Neural cell (in vitro differentiated cells): ENCODE measurements at regions not wholly inside any gene's neighbourhood (a gene's known extent, or its start where the extent isn't known, plus 50 kb on each side); places are given as distances from the start of the nearest gene placed in this dataset.

ENCODE experiments used
- H2AFZ ChIP-seq: fragments of 200-600, 300-800 bp; sonication (generic), shearing (Covaris generic); 2 replicates; pipeline ENCODE4 v1.6.0; 2014; ENCODE audit warnings: low read depth, mild to moderate bottlenecking, antibody characterized with exemption, low read length, moderate library complexity
- H3F3A ChIP-seq: fragments of 200-600 bp; shearing (Covaris generic); 2 replicates; pipeline ENCODE4 v1.6.1; 2016; ENCODE audit warnings: mild to moderate bottlenecking, moderate library complexity, mixed read lengths, antibody characterized with exemption, low read length; ENCODE audit not compliant: insufficient read depth, poor library complexity, severe bottlenecking
- H3K27ac ChIP-seq: fragments of 200-600, 300-800 bp; sonication (generic), shearing (Covaris generic); 2 replicates; pipeline ENCODE4 v1.5.1; 2014; ENCODE audit warnings: mild to moderate bottlenecking, low read length, moderate library complexity
- H3K27me3 ChIP-seq: fragments of 300-800, 200-600 bp; sonication (generic), shearing (Covaris generic); 2 replicates; pipeline ENCODE4 v1.6.0; 2014; ENCODE audit warnings: mild to moderate bottlenecking, low read depth, low read length, moderate library complexity; ENCODE audit not compliant: insufficient read depth
- H3K36me3 ChIP-seq: fragments of 300-800, 200-600 bp; sonication (generic), shearing (Covaris generic); 2 replicates; pipeline ENCODE4 v1.5.1; 2014; ENCODE audit warnings: mild to moderate bottlenecking, antibody characterized with exemption, low read length, moderate library complexity; ENCODE audit not compliant: insufficient read depth
- H3K4me2 ChIP-seq: fragments of 300-800, 200-600 bp; sonication (generic), shearing (Covaris generic); 2 replicates; pipeline ENCODE4 v1.6.0; 2014; ENCODE audit warnings: mild to moderate bottlenecking, low read length
- H3K4me3 ChIP-seq: fragments of 300-800, 200-600 bp; sonication (generic), shearing (Covaris generic); 2 replicates; pipeline ENCODE4 v1.5.1; 2014; ENCODE audit warnings: mild to moderate bottlenecking, low read length, moderate library complexity
- H3K79me2 ChIP-seq: fragments of 200-600 bp; shearing (Covaris generic); replicated peaks from 2 replicates; pipeline ENCODE4 v1.6.0; 2014; ENCODE audit warnings: mild to moderate bottlenecking, low read length, moderate library complexity; ENCODE audit not compliant: insufficient read depth
- H3K9ac ChIP-seq: fragments of 300-800, 200-600 bp; sonication (generic), shearing (Covaris generic); 2 replicates; pipeline ENCODE4 v1.6.1; 2016; ENCODE audit warnings: mild to moderate bottlenecking, low read length, mixed read lengths
- H3K9me2 ChIP-seq: fragments of 200-600 bp; shearing (Covaris generic); 2 replicates; pipeline ENCODE4 v1.6.1; 2016; ENCODE audit warnings: mild to moderate bottlenecking, low read length, mixed read lengths; ENCODE audit not compliant: insufficient read depth
- H3K9me3 ChIP-seq: fragments of 200-600, 300-800 bp; sonication (generic), shearing (Covaris generic); 2 replicates; pipeline ENCODE4 v1.6.1; 2016; ENCODE audit warnings: mild to moderate bottlenecking, mixed run types, low read length, moderate library complexity, mixed read lengths
- H4K20me1 ChIP-seq: fragments of 200-600 bp; shearing (Covaris generic); 2 replicates; pipeline ENCODE4 v1.6.1; 2016; ENCODE audit warnings: mild to moderate bottlenecking, mixed run types; ENCODE audit not compliant: insufficient read depth
- EP300 ChIP-seq: fragments of 450-650 bp; conservative IDR thresholded peaks from 2 replicates; pipeline ENCODE4 v1.6.1; 2014; ENCODE audit warnings: antibody characterized with exemption, mild to moderate bottlenecking, moderate library complexity; ENCODE audit not compliant: poor library complexity, severe bottlenecking
- EZH2 ChIP-seq: fragments of 200-600, 300-800 bp; shearing (Covaris generic), sonication (generic); IDR thresholded peaks from 2 replicates; pipeline ENCODE4 v1.6.1; 2014; ENCODE audit warnings: antibody characterized with exemption, low read length, borderline replicate concordance, mild to moderate bottlenecking; ENCODE audit not compliant: insufficient read depth, poor library complexity, severe bottlenecking
- MXI1 ChIP-seq: fragments of 450-650 bp; conservative IDR thresholded peaks from 2 replicates; pipeline ENCODE4 v1.6.1; 2014; ENCODE audit warnings: antibody characterized with exemption, mild to moderate bottlenecking; ENCODE audit not compliant: poor library complexity, severe bottlenecking
- POLR2AphosphoS5 ChIP-seq: IDR thresholded peaks from 2 replicates; pipeline ENCODE4 v1.6.1; 2012
- RAD21 ChIP-seq: fragments of 450-650 bp; conservative IDR thresholded peaks from 2 replicates; pipeline ENCODE4 v1.6.1; 2014; ENCODE audit warnings: antibody characterized with exemption, mild to moderate bottlenecking, moderate library complexity
- SMC3 ChIP-seq: fragments of 450-650 bp; conservative IDR thresholded peaks from 2 replicates; pipeline ENCODE4 v1.6.1; 2014; ENCODE audit warnings: antibody characterized with exemption, mild to moderate bottlenecking, moderate library complexity; ENCODE audit not compliant: poor library complexity
- TAF1 ChIP-seq: IDR thresholded peaks from 2 replicates; pipeline ENCODE4 v1.6.1; 2012; ENCODE audit warnings: low read depth
- TF ChIP-seq, protein P1 (sequence below): IDR thresholded peaks from 2 replicates; pipeline ENCODE4 v1.6.1; 2012; ENCODE audit warnings: borderline replicate concordance
- TF ChIP-seq, protein P2 (sequence below): fragments of 450-650 bp; IDR thresholded peaks from 2 replicates; pipeline ENCODE4 v1.5.1; 2014; ENCODE audit warnings: antibody characterized with exemption, mild to moderate bottlenecking, moderate library complexity; ENCODE audit not compliant: poor library complexity, severe bottlenecking

DNA sequence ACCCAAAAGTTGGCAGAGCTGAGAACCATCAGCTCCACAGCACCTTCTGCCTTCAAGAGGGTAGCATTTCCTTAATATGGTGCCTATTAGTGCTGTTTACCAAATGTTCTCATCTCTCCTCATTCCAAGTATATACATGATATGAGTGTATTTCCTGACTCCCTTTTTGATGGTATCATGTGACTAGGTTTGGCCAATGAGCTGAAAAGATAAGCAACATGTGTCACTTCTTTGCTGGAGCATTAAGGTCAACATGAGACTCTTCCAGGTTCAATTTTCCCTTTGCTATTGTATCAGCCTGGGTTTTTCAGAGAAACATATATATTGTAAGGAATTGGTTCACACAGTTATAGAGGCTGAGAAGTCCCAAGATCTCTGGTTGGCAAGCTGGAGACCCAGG, 310.9 kb downstream of the HRH4 start:
- no peaks in the 10 kb centered on the region for H3K36me3 ChIP-seq
- TF ChIP-seq, protein P1, sequence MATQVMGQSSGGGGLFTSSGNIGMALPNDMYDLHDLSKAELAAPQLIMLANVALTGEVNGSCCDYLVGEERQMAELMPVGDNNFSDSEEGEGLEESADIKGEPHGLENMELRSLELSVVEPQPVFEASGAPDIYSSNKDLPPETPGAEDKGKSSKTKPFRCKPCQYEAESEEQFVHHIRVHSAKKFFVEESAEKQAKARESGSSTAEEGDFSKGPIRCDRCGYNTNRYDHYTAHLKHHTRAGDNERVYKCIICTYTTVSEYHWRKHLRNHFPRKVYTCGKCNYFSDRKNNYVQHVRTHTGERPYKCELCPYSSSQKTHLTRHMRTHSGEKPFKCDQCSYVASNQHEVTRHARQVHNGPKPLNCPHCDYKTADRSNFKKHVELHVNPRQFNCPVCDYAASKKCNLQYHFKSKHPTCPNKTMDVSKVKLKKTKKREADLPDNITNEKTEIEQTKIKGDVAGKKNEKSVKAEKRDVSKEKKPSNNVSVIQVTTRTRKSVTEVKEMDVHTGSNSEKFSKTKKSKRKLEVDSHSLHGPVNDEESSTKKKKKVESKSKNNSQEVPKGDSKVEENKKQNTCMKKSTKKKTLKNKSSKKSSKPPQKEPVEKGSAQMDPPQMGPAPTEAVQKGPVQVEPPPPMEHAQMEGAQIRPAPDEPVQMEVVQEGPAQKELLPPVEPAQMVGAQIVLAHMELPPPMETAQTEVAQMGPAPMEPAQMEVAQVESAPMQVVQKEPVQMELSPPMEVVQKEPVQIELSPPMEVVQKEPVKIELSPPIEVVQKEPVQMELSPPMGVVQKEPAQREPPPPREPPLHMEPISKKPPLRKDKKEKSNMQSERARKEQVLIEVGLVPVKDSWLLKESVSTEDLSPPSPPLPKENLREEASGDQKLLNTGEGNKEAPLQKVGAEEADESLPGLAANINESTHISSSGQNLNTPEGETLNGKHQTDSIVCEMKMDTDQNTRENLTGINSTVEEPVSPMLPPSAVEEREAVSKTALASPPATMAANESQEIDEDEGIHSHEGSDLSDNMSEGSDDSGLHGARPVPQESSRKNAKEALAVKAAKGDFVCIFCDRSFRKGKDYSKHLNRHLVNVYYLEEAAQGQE, result no peak
- TF ChIP-seq POLR2AphosphoS5 (no peak), MXI1 (no peak), EZH2 (no peak), EP300 (no peak), RAD21 (no peak), SMC3 (no peak), TAF1 (no peak)
- TF ChIP-seq, protein P2, sequence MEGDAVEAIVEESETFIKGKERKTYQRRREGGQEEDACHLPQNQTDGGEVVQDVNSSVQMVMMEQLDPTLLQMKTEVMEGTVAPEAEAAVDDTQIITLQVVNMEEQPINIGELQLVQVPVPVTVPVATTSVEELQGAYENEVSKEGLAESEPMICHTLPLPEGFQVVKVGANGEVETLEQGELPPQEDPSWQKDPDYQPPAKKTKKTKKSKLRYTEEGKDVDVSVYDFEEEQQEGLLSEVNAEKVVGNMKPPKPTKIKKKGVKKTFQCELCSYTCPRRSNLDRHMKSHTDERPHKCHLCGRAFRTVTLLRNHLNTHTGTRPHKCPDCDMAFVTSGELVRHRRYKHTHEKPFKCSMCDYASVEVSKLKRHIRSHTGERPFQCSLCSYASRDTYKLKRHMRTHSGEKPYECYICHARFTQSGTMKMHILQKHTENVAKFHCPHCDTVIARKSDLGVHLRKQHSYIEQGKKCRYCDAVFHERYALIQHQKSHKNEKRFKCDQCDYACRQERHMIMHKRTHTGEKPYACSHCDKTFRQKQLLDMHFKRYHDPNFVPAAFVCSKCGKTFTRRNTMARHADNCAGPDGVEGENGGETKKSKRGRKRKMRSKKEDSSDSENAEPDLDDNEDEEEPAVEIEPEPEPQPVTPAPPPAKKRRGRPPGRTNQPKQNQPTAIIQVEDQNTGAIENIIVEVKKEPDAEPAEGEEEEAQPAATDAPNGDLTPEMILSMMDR, result no peak
- no peak overlapping the region for H3K4me2 ChIP-seq
- H3K27ac ChIP-seq, result no peak overlapping the region
- no peak overlapping the region for H3K4me3 ChIP-seq
- no peaks in the 10 kb centered on the region for H4K20me1 ChIP-seq
- H3K9me3 ChIP-seq, result no peaks in the 10 kb centered on the region
- no peaks in the 10 kb centered on the region for H3F3A ChIP-seq
- H3K9me2 ChIP-seq, result no peaks in the 10 kb centered on the region
- H3K27me3 ChIP-seq, result no peaks in the 10 kb centered on the region
- no peak overlapping the region for H3K9ac ChIP-seq
- H3K79me2 ChIP-seq, result no peaks in the 10 kb centered on the region
- H2AFZ ChIP-seq, result no peak overlapping the region

DNA sequence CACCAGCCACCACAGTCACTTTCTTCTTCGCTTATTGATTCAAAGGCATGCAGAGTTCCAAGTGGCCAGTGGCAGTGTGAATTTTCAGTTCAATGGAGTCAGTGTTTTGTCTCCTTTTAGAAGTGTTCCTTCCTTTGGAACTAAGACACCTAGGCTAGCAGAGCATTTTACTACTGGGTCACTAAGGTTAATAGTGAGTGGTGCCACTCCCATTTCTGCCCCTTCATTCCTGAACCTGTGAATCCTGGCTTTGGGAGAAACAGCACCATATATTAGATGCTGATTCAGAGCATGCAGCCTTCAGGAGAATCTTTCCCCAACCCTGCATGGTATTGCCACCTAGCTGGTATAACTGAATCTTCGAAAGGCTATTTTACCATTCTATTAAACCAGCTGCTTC, 312.7 kb downstream of the HRH4 start:
- Histone ChIP-seq H3K4me2 (no peak overlapping the region), H3K9me2 (no peaks in the 10 kb centered on the region), H2AFZ (no peak overlapping the region), H3F3A (no peaks in the 10 kb centered on the region), H3K27ac (no peak overlapping the region), H3K9me3 (no peaks in the 10 kb centered on the region), H3K36me3 (no peaks in the 10 kb centered on the region), H4K20me1 (no peaks in the 10 kb centered on the region), H3K27me3 (no peaks in the 10 kb centered on the region), H3K9ac (no peak overlapping the region), H3K79me2 (no peaks in the 10 kb centered on the region), H3K4me3 (no peak overlapping the region)
- TF ChIP-seq, protein P1, result no peak
